ENCODE measurements at regions not wholly inside any gene's neighbourhood (a gene's known extent, or its start where the extent isn't known, plus 50 kb on each side); places are given as distances from the start of the nearest gene placed in this dataset.

- no peaks in the 10 kb centered on the region for H3K36me3 ChIP-seq (ENCODE audit: control insufficient read depth in 2 of 2, extremely low read depth in 1 of 2, insufficient read depth in 2 of 2, low read length in 2 of 2)
- H3K4me1 ChIP-seq (ENCODE audit: control insufficient read depth, extremely low read depth, insufficient read depth, low read length): no peaks in the 10 kb centered on the region
- H3K79me2 ChIP-seq (ENCODE audit: control insufficient read depth, insufficient read depth, low read length): no peaks in the 10 kb centered on the region
- no peaks in the 10 kb centered on the region for H3K9me1 ChIP-seq (replicated peaks; ENCODE audit: control insufficient read depth, extremely low read depth, insufficient read depth, low read length)
- H3K4me2 ChIP-seq (ENCODE audit: insufficient read depth, low read length): no peak overlapping the region
- no peak overlapping the region for H3K4me3 ChIP-seq (replicated peaks in 1 of 3; ENCODE audit: insufficient read depth in 1 of 3, low read depth in 1 of 3, low read length in 3 of 3)
- no peaks in the 10 kb centered on the region for H3K9me3 ChIP-seq (replicated peaks; ENCODE audit: control insufficient read depth, insufficient read depth, low read length)
- no peak overlapping the region for H2AFZ ChIP-seq (ENCODE audit: low read depth, low read length)
- intact Hi-C loops (cut with micrococcal nuclease): no loop called here
- POLR2A ChIA-PET: no interaction called here
- H3K9ac ChIP-seq (replicated peaks; ENCODE audit: extremely low read depth, insufficient read depth, low read length): no peak overlapping the region
- no peaks in the 10 kb centered on the region for H3K27me3 ChIP-seq (ENCODE audit: control insufficient read depth in 2 of 2, insufficient read depth in 2 of 2, low read length in 2 of 2)
- H3K27ac ChIP-seq (ENCODE audit: insufficient read depth, low read depth, low read length): no peak overlapping the region
- no peaks in the 10 kb centered on the region for H4K20me1 ChIP-seq (replicated peaks; ENCODE audit: control insufficient read depth, extremely low read depth, insufficient read depth, low read length)
- dilution Hi-C loops (cut with MboI; ENCODE audit: extremely low pct_ligation_motif_present, low sequenced_read_pairs): no loop called here
- DNase-seq (ENCODE audit: low read depth, low spot score) (no peak), FAIRE-seq (no peak)
- CTCF ChIA-PET: interaction anchor here (1.2 kb wide), 1 partner anchor 102 kb away, joined by 3 read pairs; no protein-coding TSS in a partner anchor
- BruUV-seq (replicated peaks): no TSS peak
- TF ChIP-seq POLR2AphosphoS5 (IDR thresholded peaks at IDR 0.05; ENCODE audit: insufficient read depth, low read depth, low read length) (no peak), EZH2 (IDR thresholded peaks at IDR 0.05; ENCODE audit: borderline replicate concordance, low read depth, low read length, severe bottlenecking) (no peak), GATA2 (IDR thresholded peaks at IDR 0.05; ENCODE audit: insufficient read depth, insufficient read length, low read depth, low read length) (no peak), JUN (IDR thresholded peaks at IDR 0.05; ENCODE audit: borderline replicate concordance, insufficient read depth, insufficient read length, low read depth) (no peak), MYC (IDR thresholded peaks at IDR 0.05; ENCODE audit: low read depth, low read length) (no peak), FOS (IDR thresholded peaks at IDR 0.05; ENCODE audit: borderline replicate concordance, insufficient read depth, low read length) (no peak), POLR2A (IDR thresholded peaks at IDR 0.05; ENCODE audit: low read depth, low read length) (no peak)
- TF ChIP-seq, protein P1, sequence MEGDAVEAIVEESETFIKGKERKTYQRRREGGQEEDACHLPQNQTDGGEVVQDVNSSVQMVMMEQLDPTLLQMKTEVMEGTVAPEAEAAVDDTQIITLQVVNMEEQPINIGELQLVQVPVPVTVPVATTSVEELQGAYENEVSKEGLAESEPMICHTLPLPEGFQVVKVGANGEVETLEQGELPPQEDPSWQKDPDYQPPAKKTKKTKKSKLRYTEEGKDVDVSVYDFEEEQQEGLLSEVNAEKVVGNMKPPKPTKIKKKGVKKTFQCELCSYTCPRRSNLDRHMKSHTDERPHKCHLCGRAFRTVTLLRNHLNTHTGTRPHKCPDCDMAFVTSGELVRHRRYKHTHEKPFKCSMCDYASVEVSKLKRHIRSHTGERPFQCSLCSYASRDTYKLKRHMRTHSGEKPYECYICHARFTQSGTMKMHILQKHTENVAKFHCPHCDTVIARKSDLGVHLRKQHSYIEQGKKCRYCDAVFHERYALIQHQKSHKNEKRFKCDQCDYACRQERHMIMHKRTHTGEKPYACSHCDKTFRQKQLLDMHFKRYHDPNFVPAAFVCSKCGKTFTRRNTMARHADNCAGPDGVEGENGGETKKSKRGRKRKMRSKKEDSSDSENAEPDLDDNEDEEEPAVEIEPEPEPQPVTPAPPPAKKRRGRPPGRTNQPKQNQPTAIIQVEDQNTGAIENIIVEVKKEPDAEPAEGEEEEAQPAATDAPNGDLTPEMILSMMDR (IDR thresholded peaks at IDR 0.05; ENCODE audit: extremely low read depth in 1 of 2, insufficient read depth in 1 of 2, low read depth in 1 of 2, low read length in 2 of 2): no peak
- TF ChIP-seq, protein P2, sequence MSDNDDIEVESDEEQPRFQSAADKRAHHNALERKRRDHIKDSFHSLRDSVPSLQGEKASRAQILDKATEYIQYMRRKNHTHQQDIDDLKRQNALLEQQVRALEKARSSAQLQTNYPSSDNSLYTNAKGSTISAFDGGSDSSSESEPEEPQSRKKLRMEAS (IDR thresholded peaks at IDR 0.05; ENCODE audit: insufficient read depth, insufficient read length): no peak
Observed at GRCh38 chr14:36451310-36452065, 68.5 kb downstream of the NKX2-1 start.

Data from endothelial cell of umbilical vein (primary cell).